PC-3 (cell line): ENCODE measurements at regions not wholly inside any gene's neighbourhood (a gene's known extent, or its start where the extent isn't known, plus 50 kb on each side); places are given as distances from the start of the nearest gene placed in this dataset.

Source experiments
- ATAC-seq: fragments of 200-7000 bp; cut with Tn5 transposase; 2 replicates; pipeline ENCODE4 v1.9.1; 2020; ENCODE audit warnings: mild to moderate bottlenecking, moderate library complexity
- BruUV-seq: library from RNA; stranded (reverse); fragments of 400-500 nt; replicated peaks from 2 replicates; lab custom pipeline; 2021; lab: Mats Ljungman, UMichigan
- CTCF ChIA-PET: fragments of 300-600 bp; sonication (Branson Sonifier 250); formaldehyde crosslinking; loops from one replicate; lab custom pipeline; 2022; ENCODE audit warnings: antibody characterized with exemption; lab: Charles Lee
- POLR2A ChIA-PET: fragments of 300-600 bp; sonication (Branson Sonifier 250); formaldehyde crosslinking; loops from one replicate; lab custom pipeline; 2022; ENCODE audit warnings: antibody characterized with exemption; ENCODE audit not compliant: unreplicated experiment; lab: Charles Lee
- DNase-seq: peaks from one replicate; pipeline ENCODE4 v3.0.0-alpha.2; 2015
- H2AFZ ChIP-seq: fragments of 300-600 bp; sonication (generic); 2 replicates; pipeline ENCODE4 v1.6.0; 2016; ENCODE audit warnings: antibody characterized with exemption, low read length
- H3F3A ChIP-seq: fragments of 300-600 bp; sonication (generic); one replicate; pipeline ENCODE4 v1.6.0; 2017; ENCODE audit warnings: antibody characterized with exemption, low read length, control low read depth, mild to moderate bottlenecking; ENCODE audit not compliant: unreplicated experiment
- H3K27ac ChIP-seq: fragments of 300-600 bp; sonication (generic); 2 replicates; pipeline ENCODE4 v1.5.1; 2016; ENCODE audit warnings: mild to moderate bottlenecking, low read length
- H3K27me3 ChIP-seq: fragments of 300-600 bp; sonication (generic); 2 replicates; pipeline ENCODE4 v1.6.1; 2016; ENCODE audit warnings: low read length, mixed read lengths
- H3K36me3 ChIP-seq: fragments of 300-600 bp; sonication (generic); 2 replicates; pipeline ENCODE4 v1.6.1; 2016; ENCODE audit warnings: low read depth, mixed run types, low read length, mixed read lengths
- H3K4me1 ChIP-seq: fragments of 300-600 bp; sonication (generic); 2 replicates; pipeline ENCODE4 v1.5.1; 2016; ENCODE audit warnings: low read length; ENCODE audit not compliant: insufficient read depth
- H3K4me2 ChIP-seq: fragments of 300-600 bp; sonication (generic); 2 replicates; pipeline ENCODE4 v1.6.0; 2016; ENCODE audit warnings: low read length
- H3K4me3 ChIP-seq: fragments of 300-600 bp; sonication (generic); 2 replicates; pipeline ENCODE4 v1.5.1; 2016; ENCODE audit warnings: mild to moderate bottlenecking, low read length, mixed read lengths
- H3K79me2 ChIP-seq: fragments of 300-600 bp; sonication (generic); 2 replicates; pipeline ENCODE4 v1.6.1; 2017; ENCODE audit warnings: low read length, mixed read lengths
- H3K9ac ChIP-seq: fragments of 300-600 bp; sonication (generic); 2 replicates; pipeline ENCODE4 v1.6.0; 2016; ENCODE audit warnings: mild to moderate bottlenecking, low read length
- H3K9me2 ChIP-seq: fragments of 300-600 bp; sonication (generic); replicated peaks from 2 replicates; pipeline ENCODE4 v1.6.1; 2016; ENCODE audit warnings: mixed run types, low read length, mixed read lengths
- H3K9me3 ChIP-seq: fragments of 300-600 bp; sonication (generic); 2 replicates; pipeline ENCODE4 v1.6.1; 2016; ENCODE audit warnings: low read length, mixed read lengths
- H4K20me1 ChIP-seq: fragments of 300-600 bp; sonication (generic); 2 replicates; pipeline ENCODE4 v1.6.1; 2016; ENCODE audit warnings: low read length, mixed read lengths
- EZH2 ChIP-seq: fragments of 300-600 bp; sonication (generic); IDR thresholded peaks from one replicate; pipeline ENCODE4 v1.6.1; 2017; ENCODE audit warnings: antibody characterized with exemption, mild to moderate bottlenecking, low read length; ENCODE audit not compliant: unreplicated experiment
- EZH2phosphoT487 ChIP-seq: fragments of 300-600 bp; sonication (generic); IDR thresholded peaks from 2 replicates; pipeline ENCODE4 v1.6.1; 2018; ENCODE audit warnings: mild to moderate bottlenecking, antibody characterized with exemption, low read length, borderline replicate concordance
- intact Hi-C: fragments of 100-400 bp; cut with micrococcal nuclease; formaldehyde crosslinking; loops from 2 replicates; pipeline ENCODE4 v1.9.0; 2023
- TF ChIP-seq, protein P1 (sequence below): fragments of 300-600 bp; sonication (generic); conservative IDR thresholded peaks from 2 replicates; pipeline ENCODE4 v1.5.1; 2017; ENCODE audit warnings: antibody characterized with exemption, low read depth, mild to moderate bottlenecking, low read length

DNA sequence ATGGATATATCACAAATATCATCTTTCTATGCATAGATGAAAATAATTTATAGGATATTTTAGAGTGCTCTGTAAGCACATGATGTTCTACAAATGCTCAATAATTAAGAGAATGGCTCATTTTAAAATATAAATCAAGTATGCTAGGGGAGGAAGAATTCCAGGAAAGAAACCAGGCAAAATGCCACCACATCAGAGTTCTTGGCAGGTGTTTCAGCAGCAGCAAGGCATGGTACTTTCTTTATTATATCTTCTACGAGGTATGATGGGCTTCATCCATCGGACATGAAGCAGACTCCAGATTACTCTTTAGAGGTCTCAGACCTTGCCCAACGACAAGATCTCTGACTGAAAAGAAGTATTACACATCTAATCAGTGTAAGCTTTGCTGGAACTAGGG is 316.3 kb upstream of the ARRDC3 start:
- POLR2A ChIA-PET: no interaction called here
- no peak overlapping the region for H3K9ac ChIP-seq

DNA sequence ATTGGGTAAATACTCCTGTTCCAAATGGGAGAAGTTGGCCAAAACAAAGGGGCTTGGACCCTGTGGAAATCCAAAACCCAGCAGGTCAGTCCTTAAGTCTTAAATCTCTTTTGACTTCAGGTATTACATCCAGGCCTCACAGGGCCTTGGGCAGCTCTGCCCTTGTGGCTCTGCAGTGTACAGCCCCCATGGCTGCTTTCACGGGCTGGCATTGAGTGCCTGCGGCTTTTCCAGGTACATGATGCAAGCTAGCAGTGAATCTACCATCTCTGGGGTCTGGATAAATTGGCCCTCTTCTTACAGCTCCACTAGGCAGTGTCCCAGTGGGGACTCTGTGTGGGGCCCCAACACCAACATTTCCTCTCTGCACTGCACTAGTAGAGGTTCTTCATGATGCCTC is 308.5 kb upstream of the ARRDC3 start:
- ATAC-seq: no peak
- TF ChIP-seq EZH2phosphoT487: no peak
- TF ChIP-seq, protein P1, sequence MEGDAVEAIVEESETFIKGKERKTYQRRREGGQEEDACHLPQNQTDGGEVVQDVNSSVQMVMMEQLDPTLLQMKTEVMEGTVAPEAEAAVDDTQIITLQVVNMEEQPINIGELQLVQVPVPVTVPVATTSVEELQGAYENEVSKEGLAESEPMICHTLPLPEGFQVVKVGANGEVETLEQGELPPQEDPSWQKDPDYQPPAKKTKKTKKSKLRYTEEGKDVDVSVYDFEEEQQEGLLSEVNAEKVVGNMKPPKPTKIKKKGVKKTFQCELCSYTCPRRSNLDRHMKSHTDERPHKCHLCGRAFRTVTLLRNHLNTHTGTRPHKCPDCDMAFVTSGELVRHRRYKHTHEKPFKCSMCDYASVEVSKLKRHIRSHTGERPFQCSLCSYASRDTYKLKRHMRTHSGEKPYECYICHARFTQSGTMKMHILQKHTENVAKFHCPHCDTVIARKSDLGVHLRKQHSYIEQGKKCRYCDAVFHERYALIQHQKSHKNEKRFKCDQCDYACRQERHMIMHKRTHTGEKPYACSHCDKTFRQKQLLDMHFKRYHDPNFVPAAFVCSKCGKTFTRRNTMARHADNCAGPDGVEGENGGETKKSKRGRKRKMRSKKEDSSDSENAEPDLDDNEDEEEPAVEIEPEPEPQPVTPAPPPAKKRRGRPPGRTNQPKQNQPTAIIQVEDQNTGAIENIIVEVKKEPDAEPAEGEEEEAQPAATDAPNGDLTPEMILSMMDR: no peak
- no peak for TF ChIP-seq EZH2
- no peaks in the 10 kb centered on the region for H3K9me3 ChIP-seq
- no peak for DNase-seq
- no TSS peak for BruUV-seq
- no peaks in the 10 kb centered on the region for H3K4me1 ChIP-seq
- no peaks in the 10 kb centered on the region for H3F3A ChIP-seq
- H3K27ac ChIP-seq: no peak overlapping the region
- no peaks in the 10 kb centered on the region for H3K36me3 ChIP-seq
- no peaks in the 10 kb centered on the region for H3K9me2 ChIP-seq
- ChIA-PET POLR2A (no interaction called here), CTCF (no interaction called here)
- H2AFZ ChIP-seq: no peak overlapping the region
- intact Hi-C loops: no loop called here
- H3K4me3 ChIP-seq: no peak overlapping the region
- no peak overlapping the region for H3K4me2 ChIP-seq
- no peaks in the 10 kb centered on the region for H3K79me2 ChIP-seq
- no peaks in the 10 kb centered on the region for H4K20me1 ChIP-seq
- no peak overlapping the region for H3K9ac ChIP-seq
- H3K27me3 ChIP-seq: no peaks in the 10 kb centered on the region

More for the DNA sequence above, 316.3 kb upstream of the ARRDC3 start:
- no peaks in the 10 kb centered on the region for H3K27me3 ChIP-seq
- no TSS peak for BruUV-seq
- DNase-seq (no peak), ATAC-seq (no peak)
- H3K27ac ChIP-seq: no peak overlapping the region
- no peaks in the 10 kb centered on the region for H3K36me3 ChIP-seq
- no peak overlapping the region for H2AFZ ChIP-seq
- no peaks in the 10 kb centered on the region for H3K9me3 ChIP-seq
- CTCF ChIA-PET: no interaction called here
- H3K79me2 ChIP-seq: no peaks in the 10 kb centered on the region
- intact Hi-C loops: no loop called here
- H4K20me1 ChIP-seq: no peaks in the 10 kb centered on the region
- TF ChIP-seq, protein P1: no peak
- TF ChIP-seq EZH2phosphoT487: no peak
- TF ChIP-seq EZH2: no peak
- no peaks in the 10 kb centered on the region for H3F3A ChIP-seq
- no peak overlapping the region for H3K4me2 ChIP-seq
- no peak overlapping the region for H3K4me3 ChIP-seq
- H3K9me2 ChIP-seq: no peaks in the 10 kb centered on the region
- no peaks in the 10 kb centered on the region for H3K4me1 ChIP-seq

GRCh38 chr5:91690921-91691320 is 307.8 kb upstream of the ARRDC3 start:
- intact Hi-C loops: no loop called here
- no peaks in the 10 kb centered on the region for H3F3A ChIP-seq
- H3K36me3 ChIP-seq: no peaks in the 10 kb centered on the region
- H2AFZ ChIP-seq: no peak overlapping the region
- ATAC-seq (no peak), DNase-seq (no peak)
- no peaks in the 10 kb centered on the region for H3K9me2 ChIP-seq
- H3K79me2 ChIP-seq: no peaks in the 10 kb centered on the region
- H3K27me3 ChIP-seq: no peaks in the 10 kb centered on the region
- TF ChIP-seq, protein P1: no peak
- TF ChIP-seq EZH2phosphoT487 (no peak), EZH2 (no peak)
- no TSS peak for BruUV-seq
- POLR2A ChIA-PET: no interaction called here
- H3K9me3 ChIP-seq: no peaks in the 10 kb centered on the region
- no peaks in the 10 kb centered on the region for H3K4me1 ChIP-seq
- H3K4me2 ChIP-seq: no peak overlapping the region
- H3K9ac ChIP-seq: no peak overlapping the region
- H3K4me3 ChIP-seq: no peak overlapping the region
- CTCF ChIA-PET: no interaction called here
- no peak overlapping the region for H3K27ac ChIP-seq
- no peaks in the 10 kb centered on the region for H4K20me1 ChIP-seq
